ENCODE measurements at regions not wholly inside any gene's neighbourhood (a gene's known extent, or its start where the extent isn't known, plus 50 kb on each side); places are given as distances from the start of the nearest gene placed in this dataset.

GRCh38 chr3:120506076-120506827 lies 55.5 kb upstream of the FSTL1 start:
- H3K9ac ChIP-seq (ENCODE audit: insufficient read depth, low read length), result no peak overlapping the region
- TF ChIP-seq EZH2 (IDR thresholded peaks at IDR 0.05; ENCODE audit: low read length, missing control alignments) (no peak), CTCF (conservative IDR thresholded peaks at IDR 0.05 in 1 of 2, IDR thresholded peaks at IDR 0.05 in 1 of 2; ENCODE audit: low read depth in 1 of 2, low read length in 2 of 2) (no peak)
- H2AFZ ChIP-seq (ENCODE audit: low read length), result no peak overlapping the region
- H3K79me2 ChIP-seq (ENCODE audit: control insufficient read depth, insufficient read depth, low read length), result no peaks in the 10 kb centered on the region
- DNase-seq (ENCODE audit: low read depth in 2 of 2), result peak in 1 of 2 donors; percentile 79
- H3K27me3 ChIP-seq (ENCODE audit: control insufficient read depth, insufficient read depth, low read length), result no peaks in the 10 kb centered on the region
- H4K20me1 ChIP-seq (ENCODE audit: control insufficient read depth, extremely low read depth, insufficient read depth, low read length), result no peaks in the 10 kb centered on the region
- H3K9me3 ChIP-seq (ENCODE audit: control insufficient read depth, insufficient read depth, low read depth, low read length), result no peaks in the 10 kb centered on the region
- no peak overlapping the region for H3K4me3 ChIP-seq (replicated peaks in 1 of 4; ENCODE audit: control extremely low read depth in 1 of 4, insufficient read depth in 1 of 4, low read depth in 3 of 4, low read length in 4 of 4)
- no peak overlapping the region for H3K4me2 ChIP-seq (ENCODE audit: extremely low read depth, insufficient read depth, low read length)
- peaks cover 10% of the 10 kb centered on the region for H3K4me1 ChIP-seq (ENCODE audit: control insufficient read depth, extremely low read depth, insufficient read depth, low read length)
- no peak overlapping the region for H3K27ac ChIP-seq (ENCODE audit: insufficient read depth, low read length)
- no peaks in the 10 kb centered on the region for H3K36me3 ChIP-seq (ENCODE audit: control insufficient read depth, insufficient read depth, low read length)

- Histone ChIP-seq H3K4me2 (ENCODE audit: extremely low read depth, insufficient read depth, low read length) (no peak overlapping the region), H3K4me3 (replicated peaks in 1 of 4; ENCODE audit: control extremely low read depth in 1 of 4, insufficient read depth in 1 of 4, low read depth in 3 of 4, low read length in 4 of 4) (no peak overlapping the region), H3K79me2 (ENCODE audit: control insufficient read depth, insufficient read depth, low read length) (no peaks in the 10 kb centered on the region), H3K36me3 (ENCODE audit: control insufficient read depth, insufficient read depth, low read length) (no peaks in the 10 kb centered on the region), H3K27ac (ENCODE audit: insufficient read depth, low read length) (no peak overlapping the region), H3K4me1 (ENCODE audit: control insufficient read depth, extremely low read depth, insufficient read depth, low read length) (peaks cover 10% of the 10 kb centered on the region), H3K9ac (ENCODE audit: insufficient read depth, low read length) (no peak overlapping the region), H2AFZ (ENCODE audit: low read length) (no peak overlapping the region), H4K20me1 (ENCODE audit: control insufficient read depth, extremely low read depth, insufficient read depth, low read length) (no peaks in the 10 kb centered on the region), H3K27me3 (ENCODE audit: control insufficient read depth, insufficient read depth, low read length) (no peaks in the 10 kb centered on the region), H3K9me3 (ENCODE audit: control insufficient read depth, insufficient read depth, low read depth, low read length) (no peaks in the 10 kb centered on the region)
- DNase-seq (ENCODE audit: low read depth in 2 of 2), result no peak
- TF ChIP-seq EZH2 (IDR thresholded peaks at IDR 0.05; ENCODE audit: low read length, missing control alignments) (no peak), CTCF (conservative IDR thresholded peaks at IDR 0.05 in 1 of 2, IDR thresholded peaks at IDR 0.05 in 1 of 2; ENCODE audit: low read depth in 1 of 2, low read length in 2 of 2) (no peak)
These were observed 53.2 kb upstream of the FSTL1 start for GRCh38 chr3:120503727-120504616.

GRCh38 chr3:120502116-120502515 lies 51.3 kb upstream of the FSTL1 start:
- H3K9me3 ChIP-seq (ENCODE audit: control insufficient read depth, insufficient read depth, low read depth, low read length), result no peaks in the 10 kb centered on the region
- H2AFZ ChIP-seq (ENCODE audit: low read length), result no peak overlapping the region
- TF ChIP-seq CTCF (conservative IDR thresholded peaks at IDR 0.05 in 1 of 2, IDR thresholded peaks at IDR 0.05 in 1 of 2; ENCODE audit: low read depth in 1 of 2, low read length in 2 of 2), result no peak
- TF ChIP-seq EZH2 (IDR thresholded peaks at IDR 0.05; ENCODE audit: low read length, missing control alignments), result no peak
- DNase-seq (ENCODE audit: low read depth in 2 of 2), result no peak
- no peak overlapping the region for H3K27ac ChIP-seq (ENCODE audit: insufficient read depth, low read length)
- H3K9ac ChIP-seq (ENCODE audit: insufficient read depth, low read length), result no peak overlapping the region
- no peaks in the 10 kb centered on the region for H3K27me3 ChIP-seq (ENCODE audit: control insufficient read depth, insufficient read depth, low read length)
- no peaks in the 10 kb centered on the region for H3K79me2 ChIP-seq (ENCODE audit: control insufficient read depth, insufficient read depth, low read length)
- H3K4me2 ChIP-seq (ENCODE audit: extremely low read depth, insufficient read depth, low read length), result no peak overlapping the region
- no peaks in the 10 kb centered on the region for H3K36me3 ChIP-seq (ENCODE audit: control insufficient read depth, insufficient read depth, low read length)
- no peak overlapping the region for H3K4me3 ChIP-seq (replicated peaks in 1 of 4; ENCODE audit: control extremely low read depth in 1 of 4, insufficient read depth in 1 of 4, low read depth in 3 of 4, low read length in 4 of 4)
- H4K20me1 ChIP-seq (ENCODE audit: control insufficient read depth, extremely low read depth, insufficient read depth, low read length), result no peaks in the 10 kb centered on the region
- peaks cover 13% of the 10 kb centered on the region for H3K4me1 ChIP-seq (ENCODE audit: control insufficient read depth, extremely low read depth, insufficient read depth, low read length)

Data from fibroblast of lung (primary cell).